ENCODE measurements at regions not wholly inside any gene's neighbourhood (a gene's known extent, or its start where the extent isn't known, plus 50 kb on each side); places are given as distances from the start of the nearest gene placed in this dataset.

DNA sequence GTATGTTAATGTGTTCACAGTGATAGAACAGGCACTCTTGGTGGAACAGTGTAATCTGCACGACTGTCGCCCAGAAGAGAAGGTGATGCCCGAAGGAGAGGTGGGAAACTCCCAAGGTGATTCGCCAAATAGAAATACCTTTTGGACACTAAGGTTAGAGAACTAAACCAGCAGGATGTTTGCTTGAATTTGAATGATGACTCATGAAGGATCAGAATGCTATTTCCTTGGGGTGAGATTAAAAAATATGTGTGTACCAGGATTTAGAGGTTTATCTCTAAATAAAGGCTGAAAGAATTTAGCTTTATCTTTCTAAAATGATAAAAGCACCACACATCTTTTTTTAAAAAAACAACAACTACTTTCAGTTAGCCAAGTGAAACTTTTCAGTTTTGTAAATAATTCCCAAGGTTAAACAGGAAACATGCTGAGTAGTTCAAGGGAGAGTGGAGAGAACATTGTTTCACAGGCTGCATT lies 297.4 kb upstream of the TAS2R1 start:
- no peak for ATAC-seq
- DNase-seq (ENCODE audit: low spot score): no peak

DNA sequence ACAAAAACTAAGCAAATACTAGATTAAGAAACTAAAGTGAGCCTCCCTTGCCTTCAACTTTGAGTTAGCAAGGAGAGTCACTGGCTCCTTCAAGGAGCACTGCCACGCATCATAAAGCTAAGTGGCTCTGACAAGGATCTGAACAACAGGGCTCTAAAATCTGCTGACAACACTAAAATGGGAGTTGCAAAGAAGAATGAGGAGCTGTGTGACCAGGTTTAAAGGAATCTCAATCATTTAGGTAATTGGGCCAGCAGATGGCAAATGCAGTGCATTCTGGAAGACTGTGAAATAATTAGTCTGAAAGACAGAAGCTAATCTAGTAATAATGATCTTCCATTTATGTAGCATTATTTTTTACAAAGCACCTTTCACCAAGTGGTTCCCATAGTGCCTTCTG lies 297.0 kb upstream of the TAS2R1 start:
- no peak for DNase-seq (ENCODE audit: low spot score)

DNA sequence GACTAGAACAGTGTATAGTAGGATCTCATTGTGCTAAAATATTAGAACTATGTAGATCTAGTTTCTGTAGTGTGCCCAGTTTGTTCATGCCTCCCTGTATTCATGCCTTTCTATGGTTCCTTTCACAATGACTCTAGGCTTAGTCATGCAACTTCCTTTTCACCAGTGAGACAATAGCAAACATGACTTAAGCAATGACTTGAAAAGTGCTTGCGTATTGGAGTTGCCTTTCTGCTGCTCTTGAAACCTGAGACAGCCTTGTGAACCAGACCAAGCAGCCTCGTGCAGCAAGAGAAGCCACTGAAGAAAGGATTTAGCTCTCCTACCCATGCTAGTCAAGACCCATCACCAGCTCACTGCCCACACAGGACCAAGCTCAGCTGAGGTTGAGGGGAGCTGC lies 294.5 kb upstream of the TAS2R1 start:
- ATAC-seq (no peak), DNase-seq (ENCODE audit: low spot score) (no peak)

More for the DNA sequence above, 297.0 kb upstream of the TAS2R1 start:
- no peak for ATAC-seq

DNA sequence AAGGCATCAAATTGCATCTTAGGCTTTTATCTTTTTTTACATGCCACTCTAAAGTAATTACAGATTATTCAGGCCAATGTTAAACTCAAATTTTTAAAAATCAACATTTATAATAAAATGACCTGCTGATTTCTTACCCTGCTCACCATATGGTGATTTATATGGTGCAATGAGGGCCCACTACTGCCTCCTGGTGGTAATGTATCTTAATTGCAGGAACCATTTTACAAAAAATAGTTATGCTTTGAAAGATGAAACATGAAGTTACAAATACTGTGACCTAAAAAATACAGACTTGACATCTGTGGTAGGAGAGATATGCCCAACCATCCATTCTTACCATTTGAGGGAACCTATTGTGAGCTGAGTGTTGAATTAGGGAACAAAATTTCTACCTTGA lies 292.6 kb upstream of the TAS2R1 start:
- ATAC-seq (no peak), DNase-seq (ENCODE audit: low spot score) (no peak)

DNA sequence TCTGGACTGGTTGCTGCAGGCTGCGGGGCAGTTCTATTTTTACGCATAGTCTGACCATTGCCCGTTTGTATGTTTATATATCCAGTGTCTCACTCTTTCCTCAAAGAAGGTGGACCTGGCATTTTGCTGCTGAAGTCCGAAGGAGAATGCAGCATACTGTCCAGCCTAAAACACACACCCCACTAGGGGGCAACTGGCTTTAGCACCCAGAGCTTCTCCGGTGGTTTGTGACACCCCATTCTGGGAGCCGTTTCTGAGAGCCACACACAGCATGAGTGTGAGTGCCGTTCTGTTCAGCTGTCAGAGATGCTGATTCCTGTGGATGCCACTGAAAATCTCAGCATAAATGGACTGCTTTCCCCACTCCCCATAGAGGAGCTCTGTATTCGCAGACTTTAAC lies 290.5 kb upstream of the TAS2R1 start:
- no peak for DNase-seq (ENCODE audit: low spot score)
- ATAC-seq: no peak

DNA sequence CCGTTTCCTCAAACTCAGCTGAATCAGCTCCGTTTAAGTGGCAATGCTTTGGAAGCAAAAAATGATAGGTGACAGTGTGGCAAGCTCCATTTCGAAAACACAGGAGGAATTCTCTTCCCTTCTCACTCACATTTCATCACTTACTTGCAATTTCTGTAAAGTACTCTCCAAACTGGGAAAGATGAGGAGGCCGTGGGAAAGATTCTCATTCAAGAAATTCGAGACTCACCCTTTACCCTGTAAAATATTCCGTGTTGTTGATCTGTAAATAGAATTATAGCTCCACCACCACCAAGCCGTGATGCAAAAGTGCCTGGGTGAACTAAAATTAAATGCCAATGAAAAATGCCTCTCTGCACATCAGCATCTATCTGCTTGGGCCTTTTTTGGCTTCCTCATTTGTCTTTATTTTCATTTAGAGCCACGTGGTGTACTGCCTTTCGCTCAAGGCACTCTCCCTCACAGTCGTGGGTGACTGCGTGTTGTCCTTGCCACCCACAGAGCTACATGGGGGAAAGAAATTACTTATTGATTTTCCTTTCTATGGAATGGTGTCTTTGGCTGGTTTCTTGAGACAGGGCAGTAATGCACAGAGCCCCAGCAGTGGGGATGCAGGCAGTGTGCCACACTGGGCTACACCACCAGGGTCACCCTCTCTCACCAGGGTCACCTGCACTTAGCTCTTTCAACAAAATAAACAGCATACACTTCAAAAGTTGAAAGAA lies 289.3 kb upstream of the TAS2R1 start:
- DNase-seq (ENCODE audit: low spot score): no peak
- ATAC-seq: no peak

DNA sequence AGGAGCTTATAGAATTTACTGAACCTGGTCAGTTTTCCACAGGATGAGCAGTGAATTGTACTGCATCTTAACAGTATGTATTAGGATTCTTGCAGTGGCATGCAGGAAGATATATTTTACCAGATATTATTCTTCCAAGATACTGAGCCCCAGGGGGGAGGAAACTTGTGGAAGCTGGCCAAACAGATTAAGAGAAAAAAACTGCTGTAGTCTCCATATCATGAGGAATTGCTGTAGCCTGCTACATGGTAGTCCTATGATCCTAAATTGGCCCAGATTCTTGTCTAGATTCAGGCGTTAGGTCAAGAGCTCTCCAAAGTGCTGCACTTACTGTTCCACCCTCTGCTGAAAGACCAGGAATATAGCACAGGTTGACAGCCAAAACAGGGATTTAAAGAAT lies 275.5 kb upstream of the TAS2R1 start:
- no peak for DNase-seq (ENCODE audit: low spot score)
- ATAC-seq: no peak

DNA sequence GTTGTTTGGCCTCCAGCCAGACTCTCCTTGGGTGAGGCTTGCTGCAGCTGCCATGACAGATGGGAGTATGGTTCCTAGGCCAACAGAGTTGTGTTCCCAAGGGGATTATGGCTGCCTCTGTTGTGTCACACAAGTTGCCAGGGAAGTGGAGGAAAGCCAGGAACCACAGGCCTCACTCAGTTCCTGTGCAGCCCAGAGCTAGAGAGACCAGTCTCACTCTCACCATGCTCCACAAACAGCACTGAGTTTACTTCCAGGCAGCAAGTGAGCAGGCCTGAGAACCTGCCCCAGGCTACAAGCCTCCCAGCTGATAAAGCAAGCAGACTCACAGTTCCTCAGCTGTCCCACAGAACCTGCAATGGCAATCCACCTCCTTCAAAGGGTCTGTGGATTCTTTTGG lies 273.6 kb upstream of the TAS2R1 start:
- no peak for ATAC-seq

DNA sequence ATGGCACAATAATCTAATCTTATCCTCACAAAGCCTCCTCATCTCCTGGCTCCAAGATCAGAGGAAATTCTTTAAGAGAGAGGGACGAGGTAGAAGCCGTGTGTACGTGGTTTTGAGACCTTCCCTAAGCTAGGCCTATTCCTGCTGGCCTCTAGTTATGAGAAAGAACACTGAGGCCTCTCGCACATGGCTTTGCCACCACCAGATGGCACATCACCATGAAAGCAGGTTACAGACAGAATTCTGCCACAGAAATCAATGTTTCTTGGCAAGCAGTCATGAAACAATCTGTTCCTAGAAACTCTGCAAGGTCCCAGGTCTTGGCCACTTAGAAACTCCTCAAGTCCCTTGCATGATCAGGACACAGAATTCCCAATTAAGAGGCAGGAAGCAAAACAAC lies 268.2 kb upstream of the TAS2R1 start:
- ATAC-seq (peak; percentile 80), DNase-seq (ENCODE audit: low spot score) (no peak)

More for the DNA sequence above, 273.6 kb upstream of the TAS2R1 start:
- no peak for DNase-seq (ENCODE audit: low spot score)

DNA sequence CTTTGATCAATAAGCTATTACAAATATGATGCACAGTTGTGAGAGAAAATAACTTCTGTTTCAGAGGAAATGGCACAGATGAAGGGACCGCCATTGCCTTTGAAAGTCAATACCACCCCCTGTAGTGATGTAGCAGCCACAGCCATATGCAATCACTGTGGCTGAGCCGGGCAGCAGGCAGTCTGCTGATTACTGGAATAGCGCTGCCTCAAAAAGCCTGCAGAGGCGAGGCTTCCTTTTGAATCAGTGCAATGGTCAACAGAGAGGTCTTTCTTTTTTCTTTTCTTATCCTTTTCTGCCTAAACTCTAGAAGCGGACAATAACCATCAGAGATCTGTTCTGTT lies 265.1 kb upstream of the TAS2R1 start:
- DNase-seq (ENCODE audit: low spot score) (no peak), ATAC-seq (no peak)

DNA sequence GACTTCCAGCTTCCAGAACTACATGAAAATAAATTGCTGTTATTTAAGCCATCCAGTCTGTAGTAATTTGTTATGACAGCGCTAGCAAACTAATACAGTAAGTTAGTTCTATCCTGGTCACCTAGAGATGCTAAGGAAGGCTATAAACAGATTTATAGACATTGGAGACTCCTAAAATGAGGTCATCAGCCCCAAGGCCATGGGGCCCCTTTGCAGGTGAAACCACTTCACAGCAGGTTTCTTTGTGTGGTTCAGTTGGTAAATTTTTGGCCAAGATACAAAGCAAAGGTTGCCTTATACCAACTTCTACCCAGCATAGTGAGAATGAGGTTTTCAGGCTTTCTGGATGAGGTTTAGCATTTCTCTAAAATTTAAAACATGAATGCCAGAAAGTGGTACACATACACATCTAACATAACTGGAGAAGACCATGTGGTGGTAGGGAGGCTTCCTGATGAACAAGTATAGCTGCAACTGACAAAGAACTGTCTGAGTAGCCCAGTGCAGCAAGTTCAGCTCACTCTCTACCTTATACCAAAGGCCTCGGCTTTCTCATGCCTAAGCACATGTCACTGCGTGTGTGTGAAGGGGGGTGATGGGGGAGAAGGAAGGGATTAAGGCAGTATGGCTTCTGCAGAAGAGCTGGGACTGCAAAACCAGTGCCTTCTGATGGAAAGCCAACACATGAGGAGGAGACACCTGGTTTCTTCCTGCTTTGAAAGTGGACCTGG lies 264.6 kb upstream of the TAS2R1 start:
- ATAC-seq: no peak

DNA sequence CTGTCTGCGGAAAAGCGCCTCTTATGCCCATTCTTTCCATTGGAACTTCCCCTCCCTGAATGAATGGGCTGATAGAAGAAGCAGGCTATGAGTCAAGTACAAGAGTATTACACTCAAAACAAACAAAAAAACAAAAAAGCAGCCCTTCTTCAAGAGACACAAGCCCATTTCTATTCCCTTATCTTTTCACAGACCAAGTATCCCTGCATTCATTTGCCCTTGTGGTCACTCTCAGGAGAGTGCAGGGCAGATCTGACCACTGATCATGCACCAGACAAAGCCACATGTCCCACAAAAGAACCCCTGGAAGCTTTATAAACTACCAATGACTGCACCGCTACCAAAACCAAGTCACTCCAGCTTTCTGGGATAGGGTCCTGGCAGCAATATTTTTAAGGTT lies 262.5 kb upstream of the TAS2R1 start:
- DNase-seq (ENCODE audit: low spot score): no peak
- ATAC-seq: no peak

More for the DNA sequence above, 264.6 kb upstream of the TAS2R1 start:
- DNase-seq (ENCODE audit: low spot score): no peak

DNA sequence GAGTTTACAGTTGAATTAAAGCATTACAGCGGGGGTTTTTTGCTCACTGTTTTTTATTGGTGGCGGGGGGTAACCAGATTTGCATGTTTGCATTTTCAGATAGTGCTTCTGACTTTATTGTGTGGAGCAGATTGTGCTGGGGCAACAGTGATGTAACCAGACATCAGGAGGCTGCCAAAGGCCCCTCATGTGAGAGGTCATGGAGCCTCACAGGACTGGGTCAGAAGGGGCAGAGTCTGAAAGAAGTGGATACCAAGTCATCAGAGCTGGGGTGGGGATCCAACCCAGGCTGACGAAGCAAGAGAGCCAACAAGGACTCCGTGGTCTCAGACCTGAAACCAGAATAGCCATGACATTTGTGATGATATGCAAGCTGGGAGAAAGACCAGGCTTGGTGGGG lies 259.4 kb upstream of the TAS2R1 start:
- no peak for DNase-seq (ENCODE audit: low spot score)
- no peak for ATAC-seq

DNA sequence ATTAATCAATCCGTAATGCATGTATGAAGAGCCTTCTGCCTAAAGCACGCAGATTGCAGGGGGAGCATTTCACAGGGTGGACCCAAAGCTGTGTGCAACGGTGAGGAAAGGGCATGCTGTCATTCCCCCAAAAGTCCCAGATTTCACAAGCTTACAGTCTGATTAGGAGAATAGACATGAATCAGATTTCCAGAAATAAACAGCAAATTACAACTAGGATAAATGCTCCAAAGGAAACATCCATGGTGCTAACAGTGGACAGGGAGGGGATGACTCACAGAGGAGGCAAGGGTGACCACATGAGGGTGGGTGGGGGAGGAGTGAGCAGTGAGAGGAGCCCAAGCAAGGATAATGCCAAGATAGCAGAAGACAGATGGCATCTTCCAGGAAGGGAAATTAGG lies 258.4 kb upstream of the TAS2R1 start:
- DNase-seq (ENCODE audit: low spot score) (no peak), ATAC-seq (no peak)

DNA sequence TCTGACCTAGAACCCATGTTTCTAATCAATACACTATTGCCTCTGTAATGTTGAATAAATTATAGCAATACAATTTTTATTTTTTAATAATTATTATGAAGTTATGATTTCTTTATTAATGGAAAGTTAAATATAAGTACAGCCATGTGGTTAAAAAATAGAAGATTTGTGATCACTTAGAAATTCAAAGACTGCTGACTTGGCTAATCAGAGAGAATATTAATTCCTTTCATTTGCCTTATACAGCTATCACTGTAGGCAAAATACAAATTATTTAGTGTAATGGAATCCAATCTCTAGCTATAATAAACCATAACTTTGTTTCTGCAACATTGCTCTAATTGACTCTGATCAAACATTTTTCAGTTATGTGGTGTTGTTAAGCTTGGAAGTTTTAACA lies 255.0 kb upstream of the TAS2R1 start:
- no peak for DNase-seq (ENCODE audit: low spot score)
- no peak for ATAC-seq

DNA sequence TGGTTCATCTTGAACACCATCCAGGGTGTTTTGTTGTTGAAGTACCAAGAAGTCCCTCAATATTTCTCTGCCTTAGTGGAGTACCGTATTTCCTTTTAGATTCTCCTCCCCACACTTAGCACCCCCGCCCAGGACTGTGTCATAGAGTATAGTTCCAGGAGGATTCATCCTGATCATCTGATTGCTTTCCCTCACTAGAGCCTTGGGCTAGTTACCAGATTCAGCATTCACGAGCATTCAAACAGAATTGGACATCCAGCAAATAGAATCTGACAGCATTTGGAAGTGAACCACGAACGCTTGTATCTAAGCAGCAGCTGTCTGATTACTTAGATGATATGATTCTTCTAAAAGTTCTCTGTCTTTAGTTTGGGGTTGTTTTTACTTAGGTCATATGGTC lies 248.1 kb upstream of the TAS2R1 start:
- ATAC-seq: no peak

DNA sequence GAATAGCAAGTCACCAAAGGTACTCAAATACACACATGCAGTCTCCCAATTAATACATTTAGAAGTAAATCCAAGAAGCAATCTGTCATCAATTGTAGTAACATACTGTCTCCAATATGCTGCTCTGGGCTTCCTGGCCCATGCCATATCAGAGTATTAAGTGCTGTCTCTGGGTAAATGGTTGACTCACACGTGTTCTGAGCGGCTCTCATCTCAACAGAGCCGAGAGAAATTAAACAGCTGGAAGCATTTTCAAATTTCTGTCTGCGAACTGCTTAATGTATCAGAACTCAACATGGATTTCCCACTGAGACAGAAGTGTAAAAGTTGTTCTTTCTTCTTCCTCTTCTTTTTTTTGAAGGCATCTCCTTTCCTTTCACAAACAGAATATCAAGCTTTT lies 247.3 kb upstream of the TAS2R1 start:
- DNase-seq (ENCODE audit: low spot score) (no peak), ATAC-seq (no peak)

More for the DNA sequence above, 248.1 kb upstream of the TAS2R1 start:
- no peak for DNase-seq (ENCODE audit: low spot score)

DNA sequence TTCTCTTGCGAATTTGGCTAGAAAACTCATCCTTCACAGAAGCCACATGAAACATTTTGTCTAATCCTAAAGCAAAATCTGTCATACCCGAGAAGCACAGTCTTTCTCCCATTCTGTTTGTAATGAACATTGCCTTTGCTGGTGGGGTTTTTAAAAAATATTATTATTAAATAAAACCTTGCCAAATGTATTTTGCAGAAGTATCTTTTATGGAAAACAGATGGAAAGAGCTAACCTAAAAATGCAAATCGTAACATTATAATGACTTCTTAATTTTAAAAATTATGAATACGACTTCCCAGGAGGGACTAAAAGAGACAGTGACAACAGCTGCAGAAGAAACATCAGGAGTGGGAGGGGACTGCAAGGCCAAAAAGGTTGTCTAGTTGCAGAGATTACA lies 246.3 kb upstream of the TAS2R1 start:
- ATAC-seq (no peak), DNase-seq (ENCODE audit: low spot score) (no peak)

DNA sequence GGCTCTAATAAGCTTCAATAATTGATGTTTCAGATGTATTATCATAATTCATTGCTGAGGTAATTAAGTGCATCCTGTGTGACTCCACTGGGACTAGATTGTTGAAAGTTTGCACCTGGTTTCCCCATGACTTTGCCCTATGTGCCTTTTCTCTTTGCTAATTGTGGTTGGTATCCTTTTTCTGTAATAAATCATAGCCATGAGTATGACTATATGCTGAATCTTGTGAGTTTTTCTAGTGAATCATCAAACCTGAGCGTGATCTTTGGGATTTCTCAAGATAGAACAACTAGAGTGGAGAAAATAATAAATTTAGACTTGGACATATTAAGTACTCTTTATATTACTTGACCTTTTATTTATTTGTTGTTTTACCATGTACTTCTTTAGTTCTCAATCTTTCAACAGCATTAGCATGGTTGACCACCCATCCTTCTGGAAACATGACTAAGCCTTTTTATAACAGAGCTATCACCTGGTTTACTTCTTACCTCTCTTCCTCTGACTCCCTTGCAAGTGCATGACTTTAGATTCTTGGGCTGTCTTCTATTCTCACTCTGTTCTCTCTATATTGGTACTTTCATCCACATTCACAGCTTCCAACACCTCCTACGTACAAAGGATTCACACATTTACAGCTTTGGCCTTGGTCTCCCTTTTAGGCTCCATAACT lies 239.6 kb upstream of the TAS2R1 start:
- no peak for ATAC-seq
- no peak for DNase-seq (ENCODE audit: low spot score)

DNA sequence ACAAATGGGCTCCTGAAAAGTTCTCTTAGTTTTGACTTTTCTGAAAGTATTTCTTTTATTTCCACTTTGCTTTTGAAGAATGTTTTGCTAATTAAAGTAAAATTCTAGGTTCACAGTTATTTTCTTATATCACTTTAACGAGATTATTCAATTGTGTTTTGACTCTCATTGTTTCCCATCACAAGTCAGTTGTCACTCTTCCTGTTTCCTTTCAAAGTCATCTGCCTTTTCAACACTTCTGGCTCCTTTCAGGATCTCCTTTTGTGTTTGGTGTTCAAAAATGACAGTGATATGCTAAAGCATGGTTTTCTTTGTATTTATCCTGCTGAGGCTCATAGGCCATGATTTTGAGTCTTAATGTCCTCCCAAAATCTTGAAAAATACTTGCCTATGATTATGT lies 235.4 kb upstream of the TAS2R1 start:
- DNase-seq (ENCODE audit: low spot score): no peak
- no peak for ATAC-seq

DNA sequence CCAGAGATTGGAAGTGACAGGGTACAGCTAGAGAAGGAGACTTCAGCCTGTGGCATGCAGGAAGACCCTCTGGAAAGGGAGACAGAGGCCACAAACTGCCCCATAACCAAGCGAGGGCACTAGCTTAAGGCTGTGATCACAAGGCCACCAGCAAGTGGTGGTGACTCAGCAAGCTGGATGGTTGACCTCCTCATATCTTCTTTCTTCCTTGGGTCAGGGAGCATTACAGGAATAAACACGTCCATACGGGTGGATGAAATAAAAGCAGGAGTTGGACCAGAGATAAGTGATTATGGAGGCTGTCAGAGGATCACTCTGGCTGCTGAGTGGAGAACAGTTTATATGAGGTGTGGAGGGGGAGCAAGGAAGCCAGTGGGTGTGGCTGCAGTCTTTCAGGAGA lies 234.6 kb upstream of the TAS2R1 start:
- ATAC-seq: no peak
- no peak for DNase-seq (ENCODE audit: low spot score)

DNA sequence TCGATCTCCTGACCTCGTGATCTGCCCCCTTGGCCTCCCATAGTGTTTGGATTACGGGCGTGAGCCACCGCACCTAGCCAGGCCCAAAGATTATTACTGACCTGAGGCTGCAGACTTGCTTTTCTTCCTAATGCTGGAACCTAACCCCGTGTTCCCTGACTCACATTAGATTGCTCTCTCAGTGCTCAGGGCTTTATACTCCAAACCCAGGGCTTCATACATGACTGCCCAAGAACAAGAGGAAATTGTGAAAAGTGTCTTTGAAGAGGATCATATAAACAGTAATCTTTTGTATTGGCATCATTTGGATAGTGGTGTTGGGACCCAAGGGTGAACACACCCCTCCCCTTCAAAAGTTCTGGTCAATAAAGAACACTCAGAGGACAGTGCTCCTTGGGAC lies 233.3 kb upstream of the TAS2R1 start:
- DNase-seq (ENCODE audit: low spot score): no peak
- ATAC-seq: no peak
